Nephron (organoid): ENCODE measurements at regions not wholly inside any gene's neighbourhood (a gene's known extent, or its start where the extent isn't known, plus 50 kb on each side); places are given as distances from the start of the nearest gene placed in this dataset.

Experiments
- H3K27ac Mint-ChIP-seq, 3 experiments: 2 replicates each; pipeline ENCODE4 v1.8.0; 2020; ENCODE audit warnings: mixed read lengths in 3 of 3, mild to moderate bottlenecking in 2 of 3, moderate library complexity in 1 of 3
- H3K27me3 Mint-ChIP-seq: 2 replicates; pipeline ENCODE4 v1.8.0; 2021; ENCODE audit warnings: low read depth, mild to moderate bottlenecking, moderate library complexity, mixed read lengths
- H3K36me3 Mint-ChIP-seq: 2 replicates; pipeline ENCODE4 v1.8.0; 2020; ENCODE audit warnings: low read depth, mixed read lengths
- H3K4me1 Mint-ChIP-seq: 2 replicates; pipeline ENCODE4 v1.8.0; 2020; ENCODE audit warnings: mixed read lengths
- H3K4me3 Mint-ChIP-seq, 3 experiments: 2 replicates each; pipeline ENCODE4 v1.8.0; 2020; ENCODE audit warnings: mild to moderate bottlenecking in 3 of 3, mixed read lengths in 3 of 3, moderate library complexity in 2 of 3
- H3K9me3 Mint-ChIP-seq: 2 replicates; pipeline ENCODE4 v1.8.0; 2020; ENCODE audit warnings: mixed read lengths
- TF ChIP-seq, protein P1 (sequence below), 3 experiments: fragments of 200-600 bp; sonication (generic); IDR thresholded peaks; one replicate each; pipeline ENCODE4 v1.5.0; 2021; ENCODE audit warnings: antibody characterized with exemption in 3 of 3; ENCODE audit not compliant: unreplicated experiment in 3 of 3

GRCh38 chr14:44372807-44373489 is 134.1 kb downstream of the FSCB start:
- H3K27ac Mint-ChIP-seq, result no peak overlapping the region
- no peaks in the 10 kb centered on the region for H3K4me1 Mint-ChIP-seq
- H3K36me3 Mint-ChIP-seq, result peaks cover 5% of the 10 kb centered on the region
- peaks cover 28% of the 10 kb centered on the region for H3K9me3 Mint-ChIP-seq
- no peak overlapping the region for H3K4me3 Mint-ChIP-seq
- H3K27me3 Mint-ChIP-seq, result no peaks in the 10 kb centered on the region
- TF ChIP-seq, protein P1, sequence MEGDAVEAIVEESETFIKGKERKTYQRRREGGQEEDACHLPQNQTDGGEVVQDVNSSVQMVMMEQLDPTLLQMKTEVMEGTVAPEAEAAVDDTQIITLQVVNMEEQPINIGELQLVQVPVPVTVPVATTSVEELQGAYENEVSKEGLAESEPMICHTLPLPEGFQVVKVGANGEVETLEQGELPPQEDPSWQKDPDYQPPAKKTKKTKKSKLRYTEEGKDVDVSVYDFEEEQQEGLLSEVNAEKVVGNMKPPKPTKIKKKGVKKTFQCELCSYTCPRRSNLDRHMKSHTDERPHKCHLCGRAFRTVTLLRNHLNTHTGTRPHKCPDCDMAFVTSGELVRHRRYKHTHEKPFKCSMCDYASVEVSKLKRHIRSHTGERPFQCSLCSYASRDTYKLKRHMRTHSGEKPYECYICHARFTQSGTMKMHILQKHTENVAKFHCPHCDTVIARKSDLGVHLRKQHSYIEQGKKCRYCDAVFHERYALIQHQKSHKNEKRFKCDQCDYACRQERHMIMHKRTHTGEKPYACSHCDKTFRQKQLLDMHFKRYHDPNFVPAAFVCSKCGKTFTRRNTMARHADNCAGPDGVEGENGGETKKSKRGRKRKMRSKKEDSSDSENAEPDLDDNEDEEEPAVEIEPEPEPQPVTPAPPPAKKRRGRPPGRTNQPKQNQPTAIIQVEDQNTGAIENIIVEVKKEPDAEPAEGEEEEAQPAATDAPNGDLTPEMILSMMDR (IDR thresholded peaks at IDR 0.05; ENCODE audit: unreplicated experiment in 3 of 3), result no peak

GRCh38 chr14:44372231-44372630 is 134.9 kb downstream of the FSCB start:
- no peaks in the 10 kb centered on the region for H3K27me3 Mint-ChIP-seq
- H3K27ac Mint-ChIP-seq, result no peak overlapping the region
- H3K4me3 Mint-ChIP-seq, result no peak overlapping the region
- peaks cover 1% of the 10 kb centered on the region for H3K4me1 Mint-ChIP-seq
- H3K36me3 Mint-ChIP-seq, result no peaks in the 10 kb centered on the region
- TF ChIP-seq, protein P1 (IDR thresholded peaks at IDR 0.05; ENCODE audit: unreplicated experiment in 3 of 3), result no peak
- H3K9me3 Mint-ChIP-seq, result peaks cover 22% of the 10 kb centered on the region

- H3K36me3 Mint-ChIP-seq, result no peaks in the 10 kb centered on the region
- H3K4me1 Mint-ChIP-seq, result peaks cover 5% of the 10 kb centered on the region
- peaks cover 7% of the 10 kb centered on the region for H3K9me3 Mint-ChIP-seq
- H3K4me3 Mint-ChIP-seq, result no peak overlapping the region
- no peaks in the 10 kb centered on the region for H3K27me3 Mint-ChIP-seq
- TF ChIP-seq, protein P1 (IDR thresholded peaks at IDR 0.05; ENCODE audit: unreplicated experiment in 3 of 3), result no peak
- no peak overlapping the region for H3K27ac Mint-ChIP-seq
These were observed 136.4 kb downstream of the FSCB start for GRCh38 chr14:44370727-44371126.

- Mint-ChIP-seq H3K27ac (peak overlapping the region in 1 of 3 experiments; percentile 26), H3K4me3 (no peak overlapping the region), H3K9me3 (peaks cover 3% of the 10 kb centered on the region), H3K4me1 (peaks cover 5% of the 10 kb centered on the region), H3K36me3 (no peaks in the 10 kb centered on the region), H3K27me3 (no peaks in the 10 kb centered on the region)
- TF ChIP-seq, protein P1 (IDR thresholded peaks at IDR 0.05; ENCODE audit: unreplicated experiment in 3 of 3), result peak in 1 of 3 experiments; percentile 17
These were observed 137.5 kb downstream of the FSCB start for GRCh38 chr14:44369401-44370123.

DNA sequence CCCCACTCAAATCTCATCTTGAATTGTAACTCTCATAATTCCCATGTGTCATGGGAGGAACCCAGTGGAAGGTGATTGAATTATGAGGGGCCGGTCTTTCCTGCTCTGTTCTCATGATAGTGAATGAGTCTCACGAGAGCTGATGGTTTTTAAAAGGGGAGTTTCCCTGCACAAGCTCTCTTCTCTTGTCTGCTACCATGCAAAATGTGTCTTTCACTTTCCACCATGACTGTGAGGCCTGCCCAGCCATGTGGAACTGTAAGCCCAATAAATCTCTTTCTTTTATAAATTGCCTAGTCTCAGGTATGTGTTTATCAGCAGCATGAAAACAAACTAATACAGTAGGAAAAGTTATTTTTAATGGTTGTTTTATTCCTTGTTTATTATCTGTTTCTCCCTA is 146.0 kb downstream of the FSCB start:
- Mint-ChIP-seq H3K9me3 (peaks cover 3% of the 10 kb centered on the region), H3K36me3 (no peaks in the 10 kb centered on the region), H3K27ac (no peak overlapping the region), H3K4me3 (no peak overlapping the region), H3K4me1 (no peaks in the 10 kb centered on the region), H3K27me3 (no peaks in the 10 kb centered on the region)
- TF ChIP-seq, protein P1 (IDR thresholded peaks at IDR 0.05; ENCODE audit: unreplicated experiment in 3 of 3), result no peak
